ENCODE measurements at regions not wholly inside any gene's neighbourhood (a gene's known extent, or its start where the extent isn't known, plus 50 kb on each side); places are given as distances from the start of the nearest gene placed in this dataset.

DNA sequence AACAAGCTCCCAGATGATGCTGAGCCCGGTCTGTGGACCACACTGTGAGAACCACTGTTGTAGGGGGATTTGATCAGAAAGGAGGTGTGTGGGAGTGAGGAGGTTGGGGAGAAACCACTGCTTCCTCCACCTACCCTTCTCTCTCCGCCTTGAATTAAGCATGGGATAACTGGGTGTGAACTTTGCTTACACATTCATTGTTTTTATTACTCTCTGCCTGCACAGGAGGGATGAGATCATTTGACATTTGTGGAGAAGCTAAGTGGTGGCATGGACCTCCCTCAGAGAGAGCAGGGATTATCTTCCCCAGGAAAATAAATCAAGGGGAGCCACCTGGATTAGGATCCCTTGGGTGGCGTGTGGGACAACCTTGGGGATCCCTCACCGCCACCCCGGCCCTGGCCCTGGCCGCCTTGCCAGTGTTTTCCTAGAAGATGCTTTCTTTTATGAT is 212.1 kb upstream of the ATP6AP2 start:
- TF ChIP-seq, protein P1, sequence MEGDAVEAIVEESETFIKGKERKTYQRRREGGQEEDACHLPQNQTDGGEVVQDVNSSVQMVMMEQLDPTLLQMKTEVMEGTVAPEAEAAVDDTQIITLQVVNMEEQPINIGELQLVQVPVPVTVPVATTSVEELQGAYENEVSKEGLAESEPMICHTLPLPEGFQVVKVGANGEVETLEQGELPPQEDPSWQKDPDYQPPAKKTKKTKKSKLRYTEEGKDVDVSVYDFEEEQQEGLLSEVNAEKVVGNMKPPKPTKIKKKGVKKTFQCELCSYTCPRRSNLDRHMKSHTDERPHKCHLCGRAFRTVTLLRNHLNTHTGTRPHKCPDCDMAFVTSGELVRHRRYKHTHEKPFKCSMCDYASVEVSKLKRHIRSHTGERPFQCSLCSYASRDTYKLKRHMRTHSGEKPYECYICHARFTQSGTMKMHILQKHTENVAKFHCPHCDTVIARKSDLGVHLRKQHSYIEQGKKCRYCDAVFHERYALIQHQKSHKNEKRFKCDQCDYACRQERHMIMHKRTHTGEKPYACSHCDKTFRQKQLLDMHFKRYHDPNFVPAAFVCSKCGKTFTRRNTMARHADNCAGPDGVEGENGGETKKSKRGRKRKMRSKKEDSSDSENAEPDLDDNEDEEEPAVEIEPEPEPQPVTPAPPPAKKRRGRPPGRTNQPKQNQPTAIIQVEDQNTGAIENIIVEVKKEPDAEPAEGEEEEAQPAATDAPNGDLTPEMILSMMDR (IDR thresholded peaks at IDR 0.05; ENCODE audit: insufficient read depth, low read length, poor library complexity, severe bottlenecking), result no peak
- TF ChIP-seq EZH2phosphoT487 (conservative IDR thresholded peaks at IDR 0.05; ENCODE audit: low read length), result no peak

Measured in SU-DHL-6 (cell line).